GM19467 (cell line): ENCODE measurements at regions not wholly inside any gene's neighbourhood (a gene's known extent, or its start where the extent isn't known, plus 50 kb on each side); places are given as distances from the start of the nearest gene placed in this dataset.

Experiments
- ATAC-seq: cut with Tn5 transposase; IDR thresholded peaks from one replicate; pipeline ENCODE4 v1.9.1; 2021; ENCODE audit warnings: mild to moderate bottlenecking, moderate library complexity; ENCODE audit not compliant: unreplicated experiment

GRCh38 chr14:98792171-98792570 is 479.8 kb downstream of the BCL11B start:
- ATAC-seq: no peak

GRCh38 chr14:98798099-98798498 is 473.9 kb downstream of the BCL11B start:
- no peak for ATAC-seq

- no peak for ATAC-seq
Observed at GRCh38 chr14:98799891-98800290, 472.1 kb downstream of the BCL11B start.

GRCh38 chr14:98802044-98802443 is 470.0 kb downstream of the BCL11B start:
- ATAC-seq: no peak

- ATAC-seq: no peak
Observed at GRCh38 chr14:98803196-98803595, 468.8 kb downstream of the BCL11B start.

- no peak for ATAC-seq
Observed at GRCh38 chr14:98808494-98809407, 463.2 kb downstream of the BCL11B start.

GRCh38 chr14:98816195-98816594 is 455.8 kb downstream of the BCL11B start:
- ATAC-seq: no peak

GRCh38 chr14:98816720-98817119 is 455.3 kb downstream of the BCL11B start:
- no peak for ATAC-seq

- ATAC-seq: no peak
Observed at GRCh38 chr14:98819132-98819866, 452.7 kb downstream of the BCL11B start.

GRCh38 chr14:98819867-98820206 is 452.2 kb downstream of the BCL11B start:
- ATAC-seq: no peak

GRCh38 chr14:98822917-98823316 is 449.1 kb downstream of the BCL11B start:
- ATAC-seq: no peak

GRCh38 chr14:98826618-98827017 is 445.4 kb downstream of the BCL11B start:
- no peak for ATAC-seq

GRCh38 chr14:98834119-98834518 is 437.9 kb downstream of the BCL11B start:
- ATAC-seq: no peak

- no peak for ATAC-seq
Observed at GRCh38 chr14:98835051-98835824, 436.8 kb downstream of the BCL11B start.

- no peak for ATAC-seq
Observed at GRCh38 chr14:98835825-98836100, 436.2 kb downstream of the BCL11B start.

GRCh38 chr14:98840091-98840490 is 431.9 kb downstream of the BCL11B start:
- no peak for ATAC-seq

GRCh38 chr14:98840511-98840910 is 431.5 kb downstream of the BCL11B start:
- ATAC-seq: no peak

GRCh38 chr14:98844456-98844855 is 427.5 kb downstream of the BCL11B start:
- ATAC-seq: no peak

- no peak for ATAC-seq
Observed at GRCh38 chr14:98847521-98848468, 424.2 kb downstream of the BCL11B start.

- no peak for ATAC-seq
Observed at GRCh38 chr14:98853063-98853729, 418.8 kb downstream of the BCL11B start.
